Prostate gland (tissue), 2 donors: ENCODE measurements at regions not wholly inside any gene's neighbourhood (a gene's known extent, or its start where the extent isn't known, plus 50 kb on each side); places are given as distances from the start of the nearest gene placed in this dataset.
"Not testable (repeated sequence)": the region's sequence is repeated elsewhere in the genome, so short reads cannot be mapped to it uniquely, and the experiment has no call there.

Source experiments
- DNase-seq: peaks from one replicate; pipeline ENCODE4 v3.0.0-alpha.2; 2019; ENCODE audit warnings: low spot score
- H3K27ac ChIP-seq, 2 donors: fragments of 200-600 bp; sonication (generic); 2 replicates each; pipeline ENCODE4 v1.5.1; 2017 to 2019
- H3K27me3 ChIP-seq: fragments of 200-600 bp; sonication (generic); replicated peaks from 2 replicates; pipeline ENCODE4 v1.5.1; 2019; ENCODE audit not compliant: insufficient read depth
- H3K36me3 ChIP-seq, 2 donors: fragments of 200-600 bp; sonication (generic); 1 replicate in 1 of 2; 2 replicates in 1 of 2; pipeline versions ENCODE4 v1.5.1 to v1.8.1; 2017 to 2019
- H3K4me1 ChIP-seq: fragments of 200-600 bp; sonication (generic); replicated peaks from 2 replicates; pipeline ENCODE4 v1.5.1; 2019
- H3K4me3 ChIP-seq, 2 donors: fragments of 200-600 bp; sonication (generic); 2 replicates each; pipeline ENCODE4 v1.5.1; 2017 to 2019
- H3K9me3 ChIP-seq: fragments of 200-600 bp; sonication (generic); 2 replicates; pipeline ENCODE4 v1.5.1; 2017
- POLR2A ChIP-seq: fragments of 450-650 bp; IDR thresholded peaks from one replicate; pipeline ENCODE4 v1.6.1; 2016; ENCODE audit warnings: antibody characterized with exemption, mild to moderate bottlenecking
- POLR2AphosphoS5 ChIP-seq: sonication (generic); formaldehyde crosslinking; IDR thresholded peaks from one replicate; pipeline ENCODE4 v1.6.1; 2017; ENCODE audit warnings: antibody characterized with exemption
- WGBS: methylation state at CpG from one replicate; pipeline ENCODE4 v1.1.5; 2018; 5-methylcytosine and 5-hydroxymethylcytosine counted together
- intact Hi-C: fragments of 100-400 bp; cut with DNase I; formaldehyde crosslinking; loops from one replicate; pipeline ENCODE4 v1.14.2; 2022
- TF ChIP-seq, protein P1 (sequence below), 4 experiments: fragments of 200-600 bp in 2 of 4; fragments of 450-650 bp in 2 of 4; sonication (generic) in 2 of 4; IDR thresholded peaks; 1 replicate in 3 of 4; 2 replicates in 1 of 4; pipeline ENCODE4 v1.5.1; 2016 to 2019; ENCODE audit warnings: antibody characterized with exemption in 4 of 4, mild to moderate bottlenecking in 2 of 4, moderate library complexity in 2 of 4

DNA sequence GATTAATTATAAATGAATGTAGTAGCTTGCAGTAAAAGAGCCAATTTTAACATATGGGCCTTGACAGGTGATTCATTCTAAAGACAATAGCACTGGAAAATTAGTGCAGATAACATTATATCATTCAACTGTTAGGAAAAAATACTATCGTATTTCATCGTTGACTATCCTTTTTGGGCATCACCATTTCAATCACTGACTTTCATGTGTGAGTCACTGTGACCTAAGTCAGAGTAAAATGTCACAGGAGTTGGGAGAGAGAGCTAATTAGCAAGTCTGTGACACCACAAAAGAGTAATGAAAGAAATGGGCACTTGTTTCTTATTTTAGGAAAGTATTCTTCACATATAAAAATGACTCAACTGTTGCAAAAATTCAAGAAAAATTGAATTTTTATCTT, 253.8 kb upstream of the CNTN5 start:
- no peaks in the 10 kb centered on the region for H3K36me3 ChIP-seq
- no peaks in the 10 kb centered on the region for H3K4me1 ChIP-seq
- intact Hi-C loops, result no loop called here
- no peak overlapping the region for H3K27ac ChIP-seq
- H3K4me3 ChIP-seq, result no peak overlapping the region
- 87% methylated on average over 2 of the region's 2 CpGs for WGBS
- DNase-seq, result no peak
- H3K27me3 ChIP-seq, result no peaks in the 10 kb centered on the region
- no peak for TF ChIP-seq POLR2A
- TF ChIP-seq POLR2AphosphoS5, result no peak
- TF ChIP-seq, protein P1, sequence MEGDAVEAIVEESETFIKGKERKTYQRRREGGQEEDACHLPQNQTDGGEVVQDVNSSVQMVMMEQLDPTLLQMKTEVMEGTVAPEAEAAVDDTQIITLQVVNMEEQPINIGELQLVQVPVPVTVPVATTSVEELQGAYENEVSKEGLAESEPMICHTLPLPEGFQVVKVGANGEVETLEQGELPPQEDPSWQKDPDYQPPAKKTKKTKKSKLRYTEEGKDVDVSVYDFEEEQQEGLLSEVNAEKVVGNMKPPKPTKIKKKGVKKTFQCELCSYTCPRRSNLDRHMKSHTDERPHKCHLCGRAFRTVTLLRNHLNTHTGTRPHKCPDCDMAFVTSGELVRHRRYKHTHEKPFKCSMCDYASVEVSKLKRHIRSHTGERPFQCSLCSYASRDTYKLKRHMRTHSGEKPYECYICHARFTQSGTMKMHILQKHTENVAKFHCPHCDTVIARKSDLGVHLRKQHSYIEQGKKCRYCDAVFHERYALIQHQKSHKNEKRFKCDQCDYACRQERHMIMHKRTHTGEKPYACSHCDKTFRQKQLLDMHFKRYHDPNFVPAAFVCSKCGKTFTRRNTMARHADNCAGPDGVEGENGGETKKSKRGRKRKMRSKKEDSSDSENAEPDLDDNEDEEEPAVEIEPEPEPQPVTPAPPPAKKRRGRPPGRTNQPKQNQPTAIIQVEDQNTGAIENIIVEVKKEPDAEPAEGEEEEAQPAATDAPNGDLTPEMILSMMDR (IDR thresholded peaks at IDR 0.05), result no peak
- H3K9me3 ChIP-seq, result no peaks in the 10 kb centered on the region

DNA sequence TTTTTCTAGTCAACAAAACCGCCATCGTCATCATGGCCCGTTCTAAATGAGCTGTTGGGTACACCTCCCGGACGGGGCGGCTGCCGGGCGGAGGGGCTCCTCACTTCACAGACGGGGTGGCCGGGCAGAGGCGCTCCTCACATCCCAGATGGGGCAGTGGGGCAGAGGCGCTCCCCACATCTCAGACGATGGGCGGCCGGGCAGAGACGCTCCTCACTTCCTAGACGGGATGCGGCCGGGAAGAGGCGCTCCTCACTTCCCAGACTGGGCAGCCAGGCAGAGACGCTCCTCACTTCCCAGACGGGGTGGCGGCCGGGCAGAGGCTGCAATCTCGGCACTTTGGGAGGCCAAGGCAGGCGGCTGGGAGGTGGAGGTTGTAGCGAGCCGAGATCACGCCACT, 250.7 kb upstream of the CNTN5 start:
- H3K27me3 ChIP-seq, intact Hi-C loops, H3K4me3 ChIP-seq, DNase-seq, H3K36me3 ChIP-seq, H3K4me1 ChIP-seq, H3K9me3 ChIP-seq, H3K27ac ChIP-seq: not testable (repeated sequence)
- 95% methylated on average over 13 of the region's 29 CpGs for WGBS

DNA sequence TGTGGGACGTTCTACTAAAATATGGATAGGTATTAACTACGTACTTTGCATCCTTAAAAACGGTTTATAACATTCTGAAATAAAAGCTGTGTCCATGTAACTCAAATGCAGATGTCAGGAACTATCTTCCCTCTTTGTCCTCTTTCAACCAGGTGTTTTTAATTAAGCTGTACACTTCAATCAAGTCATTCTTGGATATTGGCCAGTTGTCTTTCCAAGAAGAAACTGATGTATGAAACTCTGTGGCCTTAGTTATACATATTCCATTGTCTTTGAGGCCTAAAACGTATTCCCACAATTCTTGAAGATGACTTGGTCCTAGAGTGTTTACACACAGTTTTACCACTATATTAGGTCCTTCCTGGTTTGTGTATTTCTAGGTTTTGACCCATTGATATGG, 249.0 kb upstream of the CNTN5 start:
- WGBS, result 85% methylated on average over 4 of the region's 4 CpGs
- TF ChIP-seq, protein P1 (IDR thresholded peaks at IDR 0.05), result no peak
- TF ChIP-seq POLR2A (no peak), POLR2AphosphoS5 (no peak)

DNA sequence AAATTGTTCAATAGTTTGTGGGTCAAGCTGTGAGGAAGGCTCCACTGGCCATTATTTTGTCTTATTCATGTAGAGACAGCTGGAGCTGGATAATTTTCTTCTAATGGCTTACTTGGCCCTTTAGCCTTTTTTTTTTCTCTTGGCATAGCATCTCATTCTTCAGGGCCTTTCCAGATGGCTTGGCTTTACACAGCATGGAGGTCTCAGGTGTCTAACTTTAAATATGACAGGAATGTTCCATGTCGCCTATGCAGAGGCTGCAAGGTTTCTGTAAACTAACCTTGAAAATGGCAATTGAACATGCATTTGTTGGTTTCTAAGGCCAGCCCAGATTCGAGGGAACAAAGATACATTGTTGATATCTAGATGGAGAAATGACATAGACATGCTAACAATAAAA, 247.9 kb upstream of the CNTN5 start:
- H3K4me1 ChIP-seq, result no peaks in the 10 kb centered on the region
- intact Hi-C loops, result no loop called here
- no peak for DNase-seq
- no peaks in the 10 kb centered on the region for H3K9me3 ChIP-seq
- 66% methylated on average over 2 of the region's 2 CpGs for WGBS
- H3K36me3 ChIP-seq, result no peaks in the 10 kb centered on the region
- H3K4me3 ChIP-seq, result no peak overlapping the region
- H3K27me3 ChIP-seq, result no peaks in the 10 kb centered on the region
- no peak overlapping the region for H3K27ac ChIP-seq
- TF ChIP-seq POLR2A, result no peak
- TF ChIP-seq, protein P1 (IDR thresholded peaks at IDR 0.05), result no peak
- no peak for TF ChIP-seq POLR2AphosphoS5

More for the DNA sequence above, 249.0 kb upstream of the CNTN5 start:
- no peak for DNase-seq
- intact Hi-C loops, result no loop called here
- Histone ChIP-seq H3K27ac (no peak overlapping the region), H3K27me3 (no peaks in the 10 kb centered on the region), H3K4me3 (no peak overlapping the region), H3K36me3 (no peaks in the 10 kb centered on the region), H3K4me1 (no peaks in the 10 kb centered on the region), H3K9me3 (no peaks in the 10 kb centered on the region)

DNA sequence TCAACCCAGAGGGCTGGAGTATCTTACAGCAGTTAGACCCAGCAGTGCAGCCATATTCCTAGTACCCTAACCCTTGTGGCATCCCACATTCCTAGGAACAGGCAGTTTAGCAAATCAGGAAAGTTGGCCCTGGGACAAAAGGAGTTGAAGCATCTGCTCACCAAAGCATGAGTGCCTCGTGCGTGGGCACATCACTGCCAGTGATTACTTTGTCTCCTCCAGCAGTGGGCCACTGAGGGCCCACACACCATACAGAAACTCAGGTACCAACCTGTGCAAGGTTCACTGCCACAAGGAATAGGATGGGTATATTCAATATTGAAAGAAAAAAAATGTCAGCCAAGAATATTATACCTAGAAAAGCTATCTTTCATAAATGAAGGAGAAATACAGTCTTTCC, 227.5 kb upstream of the CNTN5 start:
- intact Hi-C loops, result no loop called here

More for the DNA sequence above, 227.5 kb upstream of the CNTN5 start:
- no peak for TF ChIP-seq POLR2AphosphoS5
- no peak for TF ChIP-seq POLR2A
- TF ChIP-seq, protein P1 (IDR thresholded peaks at IDR 0.05), result no peak
- Histone ChIP-seq H3K27ac (no peak overlapping the region), H3K4me1 (no peaks in the 10 kb centered on the region), H3K36me3 (no peaks in the 10 kb centered on the region), H3K27me3 (no peaks in the 10 kb centered on the region), H3K4me3 (no peak overlapping the region), H3K9me3 (no peaks in the 10 kb centered on the region)
- WGBS, result 96% methylated on average over 2 of the region's 2 CpGs
- DNase-seq, result no peak
